OCI-LY3 (cell line): ENCODE measurements at regions not wholly inside any gene's neighbourhood (a gene's known extent, or its start where the extent isn't known, plus 50 kb on each side); places are given as distances from the start of the nearest gene placed in this dataset.

ENCODE experiments used
- H2AFZ ChIP-seq: fragments of 200-600, 300-600 bp; shearing (Covaris generic); 2 replicates; pipeline ENCODE4 v1.6.0; 2014; ENCODE audit warnings: antibody characterized with exemption, low read depth, low read length
- H3K27ac ChIP-seq: fragments of 200-600, 300-600 bp; sonication (generic); 2 replicates; pipeline ENCODE4 v1.5.1; 2014; ENCODE audit warnings: mild to moderate bottlenecking, low read length, moderate library complexity, mixed read lengths
- H3K27me3 ChIP-seq: fragments of 200-600, 300-600 bp; sonication (generic); 2 replicates; pipeline ENCODE4 v1.6.1; 2014; ENCODE audit warnings: low read depth, low read length, mixed read lengths
- H3K36me3 ChIP-seq: fragments of 200-600, 300-600 bp; sonication (generic); replicated peaks from 2 replicates; pipeline ENCODE3; 2014; ENCODE audit warnings: low read depth, low read length, mixed read lengths
- H3K4me1 ChIP-seq: fragments of 300-600, 200-600 bp; sonication (generic); 2 replicates; pipeline ENCODE4 v1.6.1; 2014; ENCODE audit warnings: low read length, mixed read lengths
- H3K4me2 ChIP-seq: fragments of 200-600, 300-600 bp; sonication (generic); 2 replicates; pipeline ENCODE4 v1.6.1; 2014; ENCODE audit warnings: low read length, mixed read lengths
- H3K4me3 ChIP-seq: fragments of 300-600, 200-600 bp; sonication (generic); 2 replicates; pipeline ENCODE4 v1.5.1; 2014; ENCODE audit warnings: antibody characterized with exemption, mild to moderate bottlenecking, low read length, moderate library complexity
- H3K79me2 ChIP-seq: fragments of 300-600, 200-600 bp; shearing (Covaris generic); 2 replicates; pipeline ENCODE4 v1.6.1; 2014; ENCODE audit warnings: mild to moderate bottlenecking, low read length, mixed read lengths
- H3K9ac ChIP-seq: fragments of 300-600, 200-600 bp; shearing (Covaris generic); 2 replicates; pipeline ENCODE4 v1.6.0; 2014; ENCODE audit warnings: mild to moderate bottlenecking, low read length, moderate library complexity
- H3K9me3 ChIP-seq: fragments of 200-600, 300-600 bp; shearing (Covaris generic); 2 replicates; pipeline ENCODE4 v1.6.1; 2014; ENCODE audit warnings: low read length, mixed read lengths; ENCODE audit not compliant: insufficient read depth
- H4K20me1 ChIP-seq: fragments of 200-600, 300-600 bp; sonication (generic); 2 replicates; pipeline ENCODE4 v1.6.1; 2016; ENCODE audit warnings: low read length, mixed read lengths; ENCODE audit not compliant: insufficient read depth
- EZH2phosphoT487 ChIP-seq: fragments of 200-600 bp; shearing (Covaris generic); IDR thresholded peaks from 2 replicates; pipeline ENCODE4 v1.6.1; 2018; ENCODE audit warnings: antibody characterized with exemption, mixed run types, low read depth
- TF ChIP-seq, protein P1 (sequence below): fragments of 200-600, 300-600 bp; sonication (generic); IDR thresholded peaks from 2 replicates; pipeline ENCODE4 v1.5.1; 2014; ENCODE audit warnings: antibody characterized with exemption, low read length, low read depth

GRCh38 chr21:28459193-28459592 lies 533.5 kb downstream of the LTN1 start:
- Histone ChIP-seq H3K4me2 (no peak overlapping the region), H3K4me1 (peaks cover 4% of the 10 kb centered on the region; the same call in 1 of the 2 replicates), H3K27ac (no peak overlapping the region), H4K20me1 (no peaks in the 10 kb centered on the region), H3K9ac (no peak overlapping the region), H2AFZ (no peak overlapping the region), H3K79me2 (no peaks in the 10 kb centered on the region), H3K4me3 (no peak overlapping the region), H3K9me3 (no peaks in the 10 kb centered on the region), H3K36me3 (no peaks in the 10 kb centered on the region), H3K27me3 (no peaks in the 10 kb centered on the region)
- TF ChIP-seq EZH2phosphoT487: no peak
- TF ChIP-seq, protein P1, sequence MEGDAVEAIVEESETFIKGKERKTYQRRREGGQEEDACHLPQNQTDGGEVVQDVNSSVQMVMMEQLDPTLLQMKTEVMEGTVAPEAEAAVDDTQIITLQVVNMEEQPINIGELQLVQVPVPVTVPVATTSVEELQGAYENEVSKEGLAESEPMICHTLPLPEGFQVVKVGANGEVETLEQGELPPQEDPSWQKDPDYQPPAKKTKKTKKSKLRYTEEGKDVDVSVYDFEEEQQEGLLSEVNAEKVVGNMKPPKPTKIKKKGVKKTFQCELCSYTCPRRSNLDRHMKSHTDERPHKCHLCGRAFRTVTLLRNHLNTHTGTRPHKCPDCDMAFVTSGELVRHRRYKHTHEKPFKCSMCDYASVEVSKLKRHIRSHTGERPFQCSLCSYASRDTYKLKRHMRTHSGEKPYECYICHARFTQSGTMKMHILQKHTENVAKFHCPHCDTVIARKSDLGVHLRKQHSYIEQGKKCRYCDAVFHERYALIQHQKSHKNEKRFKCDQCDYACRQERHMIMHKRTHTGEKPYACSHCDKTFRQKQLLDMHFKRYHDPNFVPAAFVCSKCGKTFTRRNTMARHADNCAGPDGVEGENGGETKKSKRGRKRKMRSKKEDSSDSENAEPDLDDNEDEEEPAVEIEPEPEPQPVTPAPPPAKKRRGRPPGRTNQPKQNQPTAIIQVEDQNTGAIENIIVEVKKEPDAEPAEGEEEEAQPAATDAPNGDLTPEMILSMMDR: no peak

GRCh38 chr21:28458446-28458845 lies 534.2 kb downstream of the LTN1 start:
- no peaks in the 10 kb centered on the region for H3K79me2 ChIP-seq
- no peaks in the 10 kb centered on the region for H4K20me1 ChIP-seq
- no peaks in the 10 kb centered on the region for H3K36me3 ChIP-seq
- H3K4me3 ChIP-seq: no peak overlapping the region
- no peak for TF ChIP-seq EZH2phosphoT487
- TF ChIP-seq, protein P1: no peak
- H3K4me2 ChIP-seq: no peak overlapping the region
- H3K4me1 ChIP-seq: peaks cover 4% of the 10 kb centered on the region; the same call in 1 of the 2 replicates
- H3K27ac ChIP-seq: no peak overlapping the region
- no peak overlapping the region for H2AFZ ChIP-seq
- no peaks in the 10 kb centered on the region for H3K9me3 ChIP-seq
- no peaks in the 10 kb centered on the region for H3K27me3 ChIP-seq
- no peak overlapping the region for H3K9ac ChIP-seq

- no peak overlapping the region for H2AFZ ChIP-seq
- H3K36me3 ChIP-seq: no peaks in the 10 kb centered on the region
- H3K4me3 ChIP-seq: no peak overlapping the region
Measured at GRCh38 chr21:28455253-28455600, 537.5 kb downstream of the LTN1 start.

GRCh38 chr21:28454564-28455252 lies 538.0 kb downstream of the LTN1 start:
- H3K9me3 ChIP-seq: no peaks in the 10 kb centered on the region
- TF ChIP-seq, protein P1: no peak
- no peak for TF ChIP-seq EZH2phosphoT487

More at GRCh38 chr21:28455253-28455600, 537.5 kb downstream of the LTN1 start:
- Histone ChIP-seq H3K79me2 (no peaks in the 10 kb centered on the region), H3K9ac (no peak overlapping the region), H3K27ac (no peak overlapping the region), H4K20me1 (no peaks in the 10 kb centered on the region), H3K4me1 (peaks cover 4% of the 10 kb centered on the region; the same call in 1 of the 2 replicates), H3K4me2 (peak overlapping the region; percentile 30), H3K9me3 (no peaks in the 10 kb centered on the region), H3K27me3 (no peaks in the 10 kb centered on the region)
- TF ChIP-seq, protein P1: no peak
- no peak for TF ChIP-seq EZH2phosphoT487

More at GRCh38 chr21:28454564-28455252, 538.0 kb downstream of the LTN1 start:
- no peaks in the 10 kb centered on the region for H3K36me3 ChIP-seq
- peaks cover 4% of the 10 kb centered on the region; the same call in 1 of the 2 replicates for H3K4me1 ChIP-seq
- H3K4me3 ChIP-seq: no peak overlapping the region
- H2AFZ ChIP-seq: no peak overlapping the region
- no peaks in the 10 kb centered on the region for H4K20me1 ChIP-seq
- peak overlapping the region; percentile 30 for H3K4me2 ChIP-seq
- H3K9ac ChIP-seq: no peak overlapping the region
- H3K79me2 ChIP-seq: no peaks in the 10 kb centered on the region
- no peaks in the 10 kb centered on the region for H3K27me3 ChIP-seq
- H3K27ac ChIP-seq: no peak overlapping the region
